GM19463 (cell line): ENCODE measurements at regions not wholly inside any gene's neighbourhood (a gene's known extent, or its start where the extent isn't known, plus 50 kb on each side); places are given as distances from the start of the nearest gene placed in this dataset.

ENCODE experiments used
- ATAC-seq: cut with Tn5 transposase; IDR thresholded peaks from one replicate; pipeline ENCODE4 v1.9.1; 2021; ENCODE audit warnings: mild to moderate bottlenecking, moderate library complexity; ENCODE audit not compliant: unreplicated experiment

DNA sequence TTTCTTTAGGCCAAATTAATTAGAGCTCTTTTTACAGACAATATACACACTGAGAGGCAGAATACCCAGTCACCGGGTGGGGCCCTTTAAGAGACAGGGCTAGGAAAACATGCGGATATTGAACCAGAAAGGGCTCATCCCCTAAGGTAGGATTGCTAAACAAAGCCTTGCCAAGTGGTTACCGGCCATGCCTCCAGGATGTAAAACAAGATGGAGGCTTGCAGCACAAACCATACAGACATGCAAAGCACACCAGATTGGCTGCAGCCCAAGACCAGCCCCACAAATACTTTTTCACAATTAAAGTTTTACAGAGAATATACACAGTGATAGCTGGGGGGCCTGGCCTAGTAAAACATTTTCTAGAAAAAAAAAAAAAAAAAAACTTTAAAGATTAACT lies 210.0 kb downstream of the KLHL4 start:
- ATAC-seq, result no peak

DNA sequence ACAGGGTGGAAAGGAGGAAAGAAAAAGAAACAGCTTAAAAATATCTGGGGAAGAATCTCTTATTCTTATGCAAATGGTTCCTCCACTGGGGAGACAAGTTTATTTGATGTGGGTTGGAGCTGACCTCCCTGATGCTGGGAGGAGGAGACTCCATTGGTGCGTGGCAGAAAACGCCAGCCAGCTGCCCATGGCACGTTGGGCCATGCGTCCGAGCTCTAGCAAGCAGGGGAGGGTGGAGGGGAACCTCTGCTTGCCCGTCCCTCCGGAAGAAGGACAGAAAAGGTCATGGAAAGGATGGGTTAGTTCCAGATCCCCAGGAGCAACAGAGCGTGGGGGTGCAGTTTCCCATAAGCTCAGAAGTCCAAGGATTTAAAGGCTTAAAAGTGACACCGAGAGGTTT lies 210.4 kb downstream of the KLHL4 start:
- ATAC-seq, result no peak

GRCh38 chrX:87728459-87728858 lies 210.9 kb downstream of the KLHL4 start:
- no peak for ATAC-seq

- ATAC-seq, result no peak
These were observed 214.5 kb downstream of the KLHL4 start for GRCh38 chrX:87732133-87732532.

GRCh38 chrX:87736576-87736975 lies 219.0 kb downstream of the KLHL4 start:
- ATAC-seq, result no peak

GRCh38 chrX:87744391-87744790 lies 226.8 kb downstream of the KLHL4 start:
- ATAC-seq, result no peak

DNA sequence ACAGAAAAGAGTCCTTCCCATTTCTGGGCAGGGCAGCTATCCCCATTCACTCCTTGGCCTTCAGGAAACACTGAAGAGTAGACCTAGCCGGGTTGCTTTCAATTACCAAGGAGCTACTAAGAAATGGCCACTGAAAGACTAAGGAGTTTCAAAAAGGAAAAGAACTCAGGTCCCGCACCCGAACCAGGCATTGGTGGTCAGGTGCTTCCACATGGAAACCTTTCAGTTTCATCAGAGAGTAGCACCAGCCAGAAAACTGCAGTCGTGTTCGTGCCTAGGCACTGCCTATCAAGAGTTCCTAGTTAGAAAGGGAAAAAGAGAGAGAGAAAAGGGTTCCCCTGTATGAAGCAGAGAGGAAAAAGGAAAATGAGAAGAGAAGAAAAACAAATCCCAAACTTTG lies 237.9 kb downstream of the KLHL4 start:
- ATAC-seq, result no peak

DNA sequence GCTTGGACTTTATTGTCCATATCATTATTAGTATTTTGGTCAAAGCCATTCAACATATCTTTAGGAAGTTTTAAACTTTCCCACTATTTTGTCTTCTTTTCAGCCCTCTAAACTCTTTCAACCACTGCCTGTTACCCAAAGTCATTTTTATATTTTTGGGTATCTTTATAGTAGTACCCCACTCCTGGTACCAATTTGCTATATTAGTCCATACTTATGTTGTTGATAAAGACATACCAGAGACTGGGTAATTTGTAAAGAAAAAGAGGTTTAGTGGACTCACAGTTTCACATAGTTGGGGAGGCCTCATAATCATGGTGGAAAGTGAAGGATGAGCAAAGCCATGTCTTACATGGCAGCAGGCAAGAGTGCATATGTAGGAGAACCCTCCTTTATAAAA lies 271.4 kb downstream of the KLHL4 start:
- ATAC-seq, result no peak

DNA sequence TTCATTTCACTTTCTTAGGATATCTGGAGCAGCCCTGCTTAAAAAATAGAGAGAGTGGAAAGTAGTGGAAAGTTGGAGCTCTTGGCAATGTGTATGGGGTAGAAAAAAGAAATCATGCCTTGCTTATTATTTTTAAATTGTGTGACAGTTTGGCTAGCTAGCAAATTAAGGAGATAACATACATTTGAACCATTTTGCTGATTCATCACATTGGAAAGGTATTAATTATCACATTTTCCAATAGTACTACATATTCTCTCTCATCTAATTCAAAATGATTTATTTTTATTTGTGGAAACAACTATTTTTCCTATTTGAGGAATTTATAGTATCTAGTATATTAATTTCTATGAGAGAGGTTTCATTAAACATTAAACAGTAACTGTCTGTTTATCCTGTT lies 280.4 kb downstream of the KLHL4 start:
- ATAC-seq, result no peak

- ATAC-seq, result no peak
These were observed 288.4 kb downstream of the KLHL4 start for GRCh38 chrX:87805829-87806490.

GRCh38 chrX:87808576-87809243 lies 291.1 kb downstream of the KLHL4 start:
- ATAC-seq, result no peak

- no peak for ATAC-seq
These were observed 296.0 kb downstream of the KLHL4 start for GRCh38 chrX:87813566-87813965.

DNA sequence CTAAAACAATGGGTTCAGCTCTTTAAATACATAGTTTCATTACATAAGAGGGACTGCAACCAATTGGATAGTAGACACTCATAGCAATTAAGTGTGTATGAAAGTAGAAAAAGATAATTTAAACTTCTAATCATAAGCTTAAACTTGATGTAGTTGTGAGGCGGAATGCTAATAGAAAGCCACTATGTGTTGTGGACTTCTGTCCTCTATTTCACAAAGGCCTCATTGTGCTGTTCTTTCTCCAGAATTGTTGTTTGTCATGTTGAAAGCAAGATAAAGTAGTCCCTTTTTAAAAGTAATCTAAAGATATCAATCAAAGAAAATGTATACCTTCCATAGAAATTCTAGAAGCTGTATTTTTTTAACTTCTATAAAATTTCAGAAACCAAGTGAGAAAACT lies 329.4 kb downstream of the KLHL4 start:
- ATAC-seq, result no peak

GRCh38 chrX:87873347-87873941 lies 355.8 kb downstream of the KLHL4 start:
- peak; percentile 59 for ATAC-seq

DNA sequence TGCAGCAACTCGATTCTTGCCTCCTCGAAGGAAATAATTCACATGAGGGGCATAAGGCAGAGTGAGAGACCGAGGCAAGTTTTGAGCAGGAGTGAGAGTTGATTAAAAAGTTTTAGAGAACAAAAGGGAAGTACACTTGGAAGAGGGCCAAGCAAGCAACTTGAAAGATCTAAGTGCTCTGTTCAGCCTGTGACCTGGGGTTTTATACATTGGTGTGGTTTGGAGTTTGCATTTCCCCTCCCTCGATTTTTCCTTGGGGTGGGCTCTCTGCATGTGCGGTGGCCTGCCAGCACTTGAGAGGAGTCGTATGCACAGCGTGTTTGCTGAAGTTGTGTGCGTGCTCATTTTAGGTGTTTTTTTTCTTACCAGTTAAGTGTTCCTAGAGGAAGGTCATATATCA lies 356.4 kb downstream of the KLHL4 start:
- peak; percentile 19 for ATAC-seq

DNA sequence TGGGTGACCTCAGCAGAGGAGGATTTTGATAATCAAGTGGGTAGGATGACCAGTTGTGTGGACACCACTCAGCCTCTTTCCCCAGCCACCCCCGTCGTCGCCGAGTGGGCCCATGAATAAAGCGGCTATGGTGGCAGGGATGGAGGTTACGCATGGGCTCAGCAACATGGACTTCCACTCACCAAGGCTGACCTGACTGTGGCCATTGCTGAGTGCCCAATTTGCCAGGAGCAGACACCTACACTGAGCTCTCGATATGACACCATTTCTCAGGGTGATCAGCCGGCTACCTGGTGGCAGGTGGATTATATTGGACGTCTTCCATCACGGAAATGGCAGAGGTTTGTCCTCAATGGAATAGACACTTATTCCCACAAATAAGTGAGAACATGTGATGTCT lies 361.3 kb downstream of the KLHL4 start:
- no peak for ATAC-seq

- ATAC-seq, result no peak
These were observed 372.8 kb downstream of the KLHL4 start for GRCh38 chrX:87890437-87890836.

- ATAC-seq, result no peak
These were observed 377.8 kb downstream of the KLHL4 start for GRCh38 chrX:87895421-87895820.

GRCh38 chrX:87896057-87896456 lies 378.5 kb downstream of the KLHL4 start:
- ATAC-seq, result peak; percentile 17

DNA sequence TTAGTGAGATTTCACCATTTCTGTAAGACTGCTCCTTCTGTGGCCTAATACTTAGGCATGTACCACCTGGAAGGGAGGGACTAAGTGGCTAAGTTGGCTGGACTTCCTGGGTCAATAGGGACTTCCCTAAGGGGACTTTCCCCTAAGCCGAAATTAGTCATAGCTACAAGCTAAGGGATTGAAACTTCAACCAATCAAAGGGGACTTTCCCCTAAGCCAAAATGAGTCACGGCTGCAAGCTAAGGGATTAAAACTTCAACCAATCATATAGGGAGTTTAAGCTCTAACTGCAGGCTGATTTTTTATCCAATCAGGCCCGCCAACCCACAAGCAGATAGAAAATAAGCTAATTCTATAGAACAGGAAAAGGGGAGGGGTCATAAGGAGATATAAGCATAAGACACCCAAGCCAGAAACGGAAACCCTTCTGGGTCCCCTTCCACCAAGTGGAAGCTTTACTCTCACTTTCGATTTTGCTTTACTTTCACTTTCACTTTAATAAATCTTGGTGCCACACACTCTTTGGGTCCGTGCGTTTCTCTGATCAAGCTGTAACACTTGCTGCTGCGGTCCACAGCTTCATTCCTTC lies 382.8 kb downstream of the KLHL4 start:
- peak; percentile 74 for ATAC-seq

DNA sequence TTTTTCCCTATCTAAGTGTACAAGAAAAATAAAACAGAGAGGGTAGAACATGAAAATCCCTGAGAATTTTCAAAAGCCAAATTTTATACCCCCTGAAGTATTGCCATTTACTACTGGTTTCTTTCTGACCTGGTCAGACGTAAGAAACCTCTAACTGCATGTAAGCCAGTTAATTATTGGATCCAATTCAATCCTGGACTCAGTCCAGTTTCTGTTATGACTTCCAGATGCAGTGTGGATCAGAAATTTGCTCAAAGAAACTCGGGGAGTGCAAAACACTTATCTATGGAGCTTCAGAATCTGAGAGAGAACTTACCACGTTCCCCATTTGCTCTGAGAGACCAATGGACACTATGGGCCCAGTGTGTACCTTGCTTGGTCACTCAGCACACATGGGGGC lies 383.5 kb downstream of the KLHL4 start:
- ATAC-seq, result no peak

DNA sequence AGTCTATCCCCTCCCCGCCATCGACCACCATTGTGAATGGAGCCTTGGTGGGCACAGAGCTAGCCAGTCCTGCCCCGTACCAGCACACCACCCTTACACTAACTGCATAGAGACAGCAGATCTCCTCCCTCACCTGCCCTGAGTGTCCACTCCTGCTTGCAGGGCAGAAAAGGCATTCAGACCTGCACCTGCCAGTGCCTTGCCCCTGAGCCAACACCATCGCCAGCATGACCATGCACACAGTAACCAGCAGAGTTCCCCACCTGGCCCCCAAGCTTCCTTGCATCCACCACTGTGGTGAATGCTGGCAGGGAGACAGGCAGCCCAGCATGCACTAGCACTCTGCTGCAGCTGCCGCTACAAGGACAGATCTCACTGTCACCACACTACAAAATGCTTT lies 397.1 kb downstream of the KLHL4 start:
- no peak for ATAC-seq
